ENCODE measurements at regions not wholly inside any gene's neighbourhood (a gene's known extent, or its start where the extent isn't known, plus 50 kb on each side); places are given as distances from the start of the nearest gene placed in this dataset.

GRCh38 chr5:31036411-31036810, 157.1 kb upstream of the CDH6 start:
- ATAC-seq (ENCODE audit: low FRiP score) (no peak), DNase-seq (ENCODE audit: low spot score) (no peak)
- no peak for TF ChIP-seq CTCF (IDR thresholded peaks at IDR 0.05)

GRCh38 chr5:31033295-31033694, 160.2 kb upstream of the CDH6 start:
- DNase-seq (ENCODE audit: low spot score): no peak
- no peak for TF ChIP-seq CTCF (IDR thresholded peaks at IDR 0.05)
- no peak for ATAC-seq (ENCODE audit: low FRiP score)

- DNase-seq (ENCODE audit: low spot score) (no peak), ATAC-seq (ENCODE audit: low FRiP score) (no peak)
- no peak for TF ChIP-seq CTCF (IDR thresholded peaks at IDR 0.05)
Measured at GRCh38 chr5:31029925-31030324, 163.6 kb upstream of the CDH6 start.

- TF ChIP-seq CTCF (IDR thresholded peaks at IDR 0.05): no peak
- ATAC-seq (ENCODE audit: low FRiP score) (no peak), DNase-seq (ENCODE audit: low spot score) (no peak)
Measured at GRCh38 chr5:31027721-31028120, 165.8 kb upstream of the CDH6 start.

GRCh38 chr5:31023105-31023504, 170.4 kb upstream of the CDH6 start:
- DNase-seq (ENCODE audit: low spot score) (no peak), ATAC-seq (ENCODE audit: low FRiP score) (no peak)
- TF ChIP-seq CTCF (IDR thresholded peaks at IDR 0.05): no peak

- TF ChIP-seq CTCF (IDR thresholded peaks at IDR 0.05): no peak
- ATAC-seq (ENCODE audit: low FRiP score): no peak
- no peak for DNase-seq (ENCODE audit: low spot score)
Measured at GRCh38 chr5:31021181-31021624, 172.3 kb upstream of the CDH6 start.

GRCh38 chr5:31008231-31008630, 185.3 kb upstream of the CDH6 start:
- no peak for ATAC-seq (ENCODE audit: low FRiP score)

More at GRCh38 chr5:31008231-31008630, 185.3 kb upstream of the CDH6 start:
- no peak for DNase-seq (ENCODE audit: low spot score)
- TF ChIP-seq CTCF (IDR thresholded peaks at IDR 0.05): no peak
